HEK293T (cell line): ENCODE measurements at regions not wholly inside any gene's neighbourhood (a gene's known extent, or its start where the extent isn't known, plus 50 kb on each side); places are given as distances from the start of the nearest gene placed in this dataset.

Source experiments
- ARNT ChIP-seq: fragments of 450-650 bp; IDR thresholded peaks from 2 replicates; pipeline ENCODE4 v1.6.1; 2017; ENCODE audit warnings: mild to moderate bottlenecking
- BHLHE40 ChIP-seq: fragments of 450-650 bp; IDR thresholded peaks from 2 replicates; pipeline ENCODE4 v1.6.1; 2016; ENCODE audit warnings: mild to moderate bottlenecking, moderate library complexity, borderline replicate concordance
- PKNOX1 ChIP-seq: fragments of 450-650 bp; IDR thresholded peaks from 2 replicates; pipeline ENCODE4 v1.6.1; 2016
- ZNF384 ChIP-seq: fragments of 450-650 bp; IDR thresholded peaks from 2 replicates; pipeline ENCODE4 v1.6.1; 2016

GRCh38 chr22:49255154-49255553, 572.5 kb downstream of the BRD1 start:
- no peak for TF ChIP-seq ARNT
- TF ChIP-seq PKNOX1, result no peak
- no peak for TF ChIP-seq BHLHE40
- no peak for TF ChIP-seq ZNF384
